IMR-90 (cell line): ENCODE measurements at regions not wholly inside any gene's neighbourhood (a gene's known extent, or its start where the extent isn't known, plus 50 kb on each side); places are given as distances from the start of the nearest gene placed in this dataset.

Source experiments
- ATAC-seq: fragments of 200-7000 bp; cut with Tn5 transposase; 2 replicates; pipeline ENCODE4 v1.9.1; 2020; ENCODE audit warnings: low read depth, mild to moderate bottlenecking, moderate library complexity
- BruUV-seq: library from RNA; stranded (reverse); fragments of 400-500 nt; replicated peaks from 2 replicates; lab custom pipeline; 2021; lab: Mats Ljungman, UMichigan
- CTCF ChIA-PET: fragments of 300-600 bp; formaldehyde crosslinking; extraction: SDS; loops from one replicate; lab custom pipeline; 2021; ENCODE audit warnings: antibody characterized with exemption; lab: Yijun Ruan, JAX
- POLR2A ChIA-PET: fragments of 300-600 bp; sonication (Branson Sonifier 250); formaldehyde crosslinking; loops from one replicate; lab custom pipeline; 2022; ENCODE audit warnings: antibody characterized with exemption; ENCODE audit not compliant: unreplicated experiment; lab: Charles Lee
- DNase-seq: peaks from one replicate; pipeline ENCODE4 v3.0.0; 2013
- H2AFZ ChIP-seq: replicated peaks from 2 replicates; pipeline ENCODE3; 2013; ENCODE audit warnings: low read length, mild to moderate bottlenecking; ENCODE audit not compliant: poor library complexity
- H2AK5ac ChIP-seq: 2 replicates; pipeline ENCODE4 v1.6.1; 2013; ENCODE audit warnings: low read depth, low read length, inconsistent platforms
- H2AK9ac ChIP-seq: replicated peaks from 2 replicates; pipeline ENCODE3; 2013; ENCODE audit warnings: mild to moderate bottlenecking, low read depth, low read length, moderate library complexity; ENCODE audit not compliant: poor library complexity
- H2BK120ac ChIP-seq: 2 replicates; pipeline ENCODE4 v1.6.1; 2013; ENCODE audit warnings: low read depth, low read length, inconsistent platforms
- H2BK15ac ChIP-seq: 3 replicates; pipeline ENCODE4 v1.6.1; 2013; ENCODE audit warnings: low read depth, low read length, inconsistent platforms
- H2BK20ac ChIP-seq: 2 replicates; pipeline ENCODE4 v1.6.1; 2013; ENCODE audit warnings: low read depth, mild to moderate bottlenecking, inconsistent platforms, low read length, moderate library complexity
- H2BK5ac ChIP-seq: 2 replicates; pipeline ENCODE4 v1.6.1; 2013; ENCODE audit warnings: mild to moderate bottlenecking, low read depth, low read length, inconsistent platforms; ENCODE audit not compliant: poor library complexity, severe bottlenecking
- H3K14ac ChIP-seq: replicated peaks from 2 replicates; pipeline ENCODE4 v1.6.1; 2013; ENCODE audit warnings: low read depth, low read length, inconsistent platforms
- H3K18ac ChIP-seq: 2 replicates; pipeline ENCODE4 v1.6.1; 2013; ENCODE audit warnings: low read depth, low read length, control low read depth
- H3K23ac ChIP-seq: 2 replicates; pipeline ENCODE4 v1.6.1; 2013; ENCODE audit warnings: low read depth, low read length, inconsistent platforms
- H3K27ac ChIP-seq: 2 replicates; pipeline ENCODE4 v1.5.1; 2013; ENCODE audit warnings: mild to moderate bottlenecking, control low read depth, low read length; ENCODE audit not compliant: insufficient read depth
- H3K27me3 ChIP-seq: 2 replicates; pipeline ENCODE4 v1.6.1; 2013; ENCODE audit warnings: low read length; ENCODE audit not compliant: control insufficient read depth, insufficient read depth
- H3K36me3 ChIP-seq: 2 replicates; pipeline ENCODE4 v1.6.1; 2013; ENCODE audit warnings: low read length, mixed read lengths; ENCODE audit not compliant: control insufficient read depth, insufficient read depth
- H3K4ac ChIP-seq: 2 replicates; pipeline ENCODE4 v1.6.1; 2013; ENCODE audit warnings: low read depth, low read length, inconsistent platforms
- H3K4me1 ChIP-seq: 2 replicates; pipeline ENCODE4 v1.6.1; 2013; ENCODE audit warnings: low read length, mixed read lengths; ENCODE audit not compliant: control insufficient read depth, insufficient read depth
- H3K4me2 ChIP-seq: 2 replicates; pipeline ENCODE4 v1.6.1; 2013; ENCODE audit warnings: low read depth, mild to moderate bottlenecking, control low read depth, low read length, moderate library complexity
- H3K4me3 ChIP-seq: 2 replicates; pipeline ENCODE4 v1.5.1; 2013; ENCODE audit warnings: low read depth, mild to moderate bottlenecking, control low read depth, low read length, moderate library complexity; ENCODE audit not compliant: insufficient read depth
- H3K56ac ChIP-seq: 2 replicates; pipeline ENCODE4 v1.6.1; 2013; ENCODE audit warnings: low read length, inconsistent platforms; ENCODE audit not compliant: insufficient read depth; ENCODE audit errors: extremely low read depth
- H3K79me1 ChIP-seq, 2 experiments: 2 replicates each; pipeline ENCODE4 v1.6.1; 2013; ENCODE audit warnings: low read length in 2 of 2, inconsistent platforms in 1 of 2, low read depth in 1 of 2
- H3K9ac ChIP-seq: 2 replicates; pipeline ENCODE4 v1.6.1; 2013; ENCODE audit warnings: low read depth, low read length, control low read depth
- H3K9me1 ChIP-seq: 2 replicates; pipeline ENCODE4 v1.6.1; 2013; ENCODE audit warnings: low read length, inconsistent platforms; ENCODE audit not compliant: insufficient read depth
- H3K9me3 ChIP-seq: 2 replicates; pipeline ENCODE4 v1.6.1; 2013; ENCODE audit warnings: low read length; ENCODE audit not compliant: control insufficient read depth, insufficient read depth
- H4K20me1 ChIP-seq: 2 replicates; pipeline ENCODE4 v1.6.1; 2013; ENCODE audit warnings: low read length, inconsistent platforms; ENCODE audit not compliant: insufficient read depth
- H4K5ac ChIP-seq: 2 replicates; pipeline ENCODE4 v1.6.1; 2013; ENCODE audit warnings: mild to moderate bottlenecking, low read depth, low read length, control low read depth
- H4K8ac ChIP-seq, 2 experiments: 2 replicates each; pipeline ENCODE4 v1.6.1; 2013; ENCODE audit warnings: low read depth in 2 of 2, low read length in 2 of 2, control low read depth in 1 of 2, inconsistent platforms in 1 of 2
- H4K91ac ChIP-seq: 2 replicates; pipeline ENCODE4 v1.6.1; 2013; ENCODE audit warnings: low read depth, low read length, inconsistent platforms; ENCODE audit not compliant: insufficient read depth
- RCOR1 ChIP-seq: IDR thresholded peaks from 2 replicates; pipeline ENCODE4 v1.6.1; 2012; ENCODE audit warnings: mild to moderate bottlenecking, low read length, improper control_type of control experiment; ENCODE audit not compliant: insufficient replicate concordance
- WGBS, 2 experiments: methylation state at CpG; one replicate each; pipeline versions ENCODE4 v1.1.5 to v1.1.7; 2013; ENCODE audit warnings: missing lambda C conversion rate in 2 of 2; ENCODE audit not compliant: insufficient read length in 1 of 2; ENCODE audit errors: extremely low coverage in 2 of 2; 5-methylcytosine and 5-hydroxymethylcytosine counted together
- dilution Hi-C: fragments of 300-500 bp; cut with HindIII; formaldehyde crosslinking; loops from one replicate; pipeline ENCODE4 v1.14.3; 2018; ENCODE audit warnings: low sequenced_read_pairs; ENCODE audit not compliant: unreplicated experiment
- in situ Hi-C: fragments of 300-500 bp; cut with MboI; formaldehyde crosslinking; loops from 3 replicates; pipeline ENCODE4 v1.14.3; 2019; ENCODE audit warnings: low sequenced_read_pairs, inconsistent platforms, mixed read lengths
- intact Hi-C: fragments of 100-400 bp; cut with micrococcal nuclease; formaldehyde crosslinking; loops from 2 replicates; pipeline ENCODE4 v1.10.0; 2022

GRCh38 chr2:45170191-45171135 lies 161.2 kb upstream of the SIX2 start:
- no peak overlapping the region for H2AK9ac ChIP-seq
- ChIA-PET CTCF (interaction anchor here (0.6 kb wide), 1 partner anchor 96 kb away, joined by 3 read pairs; no protein-coding TSS in a partner anchor), POLR2A (no interaction called here)
- H2BK20ac ChIP-seq = no peak overlapping the region
- no TSS peak for BruUV-seq
- no peaks in the 10 kb centered on the region for H3K9me1 ChIP-seq
- H2BK120ac ChIP-seq = no peak overlapping the region
- H2AFZ ChIP-seq = peak overlapping the region; percentile 24
- H3K27ac ChIP-seq = no peak overlapping the region
- H2AK5ac ChIP-seq = no peak overlapping the region
- no peak overlapping the region for H3K14ac ChIP-seq
- DNase-seq = no peak
- no peaks in the 10 kb centered on the region; the same call in 1 of the 2 replicates for H3K4me1 ChIP-seq
- H2BK15ac ChIP-seq = no peak overlapping the region
- no peak overlapping the region for H3K4ac ChIP-seq
- no peak overlapping the region for H3K4me3 ChIP-seq
- TF ChIP-seq RCOR1 = no peak
- H3K79me1 ChIP-seq = no peaks in the 10 kb centered on the region
- no peak overlapping the region for H4K91ac ChIP-seq
- intact Hi-C loops (no loop called here), in situ Hi-C loops (no loop called here), dilution Hi-C loops (no loop called here)
- no peak overlapping the region for H4K5ac ChIP-seq
- H3K56ac ChIP-seq = no peak overlapping the region
- WGBS, 2 experiments = 52% methylated on average over 28 of the region's 56 CpGs; no CpG with 5 or more reads in 1 of the 2 experiments
- H3K4me2 ChIP-seq = no peak overlapping the region
- H4K8ac ChIP-seq = no peak overlapping the region
- H3K18ac ChIP-seq = no peak overlapping the region
- H4K20me1 ChIP-seq = no peaks in the 10 kb centered on the region
- H3K36me3 ChIP-seq = no peaks in the 10 kb centered on the region
- H3K9me3 ChIP-seq = no peaks in the 10 kb centered on the region; the same call in 1 of the 2 replicates
- H2BK5ac ChIP-seq = no peak overlapping the region
- H3K9ac ChIP-seq = no peak overlapping the region
- ATAC-seq = no peak
- H3K27me3 ChIP-seq = peaks cover 56% of the 10 kb centered on the region
- H3K23ac ChIP-seq = no peak overlapping the region
